ENCODE measurements at regions not wholly inside any gene's neighbourhood (a gene's known extent, or its start where the extent isn't known, plus 50 kb on each side); places are given as distances from the start of the nearest gene placed in this dataset.

- H3K36me3 ChIP-seq: no peaks in the 10 kb centered on the region
- DNase-seq (ENCODE audit: low spot score in 2 of 2): no peak
- TF ChIP-seq CTCF (IDR thresholded peaks at IDR 0.05) (no peak), POLR2A (IDR thresholded peaks at IDR 0.05) (no peak), EP300 (IDR thresholded peaks at IDR 0.05) (no peak)
These were observed 225.9 kb downstream of the OLFM4 start for GRCh38 chr13:53254500-53254899.

GRCh38 chr13:53255795-53256194 lies 227.2 kb downstream of the OLFM4 start:
- Histone ChIP-seq H3K36me3 (no peaks in the 10 kb centered on the region), H3K4me1 (no peaks in the 10 kb centered on the region), H3K9me3 (no peaks in the 10 kb centered on the region), H3K27ac (no peak overlapping the region), H3K27me3 (no peaks in the 10 kb centered on the region), H3K4me3 (no peak overlapping the region)
- DNase-seq (ENCODE audit: low spot score in 2 of 2): no peak
- 82 to 85% methylated on average over 5 of the region's 5 CpGs for WGBS, 2 donors
- TF ChIP-seq CTCF (IDR thresholded peaks at IDR 0.05) (no peak), EP300 (IDR thresholded peaks at IDR 0.05) (no peak), POLR2A (IDR thresholded peaks at IDR 0.05) (no peak)

More at GRCh38 chr13:53254500-53254899, 225.9 kb downstream of the OLFM4 start:
- WGBS, 2 donors: 34 to 53% methylated on average over 4 of the region's 4 CpGs
- Histone ChIP-seq H3K4me1 (no peaks in the 10 kb centered on the region), H3K27me3 (no peaks in the 10 kb centered on the region), H3K27ac (no peak overlapping the region), H3K9me3 (no peaks in the 10 kb centered on the region), H3K4me3 (no peak overlapping the region)

GRCh38 chr13:53260594-53260993 lies 232.0 kb downstream of the OLFM4 start:
- no peak overlapping the region for H3K4me3 ChIP-seq
- TF ChIP-seq POLR2A (IDR thresholded peaks at IDR 0.05) (no peak), CTCF (IDR thresholded peaks at IDR 0.05) (no peak), EP300 (IDR thresholded peaks at IDR 0.05) (no peak)
- WGBS, 2 donors: 75 to 80% methylated on average over 8 of the region's 8 CpGs

GRCh38 chr13:53264751-53265385 lies 236.3 kb downstream of the OLFM4 start:
- Histone ChIP-seq H3K36me3 (no peaks in the 10 kb centered on the region), H3K27me3 (no peaks in the 10 kb centered on the region), H3K9me3 (no peaks in the 10 kb centered on the region), H3K4me3 (no peak overlapping the region), H3K27ac (no peak overlapping the region), H3K4me1 (no peaks in the 10 kb centered on the region)
- TF ChIP-seq EP300 (IDR thresholded peaks at IDR 0.05): no peak
- TF ChIP-seq POLR2A (IDR thresholded peaks at IDR 0.05): no peak
- no peak for TF ChIP-seq CTCF (IDR thresholded peaks at IDR 0.05)
- DNase-seq (ENCODE audit: low spot score in 2 of 2): no peak

More at GRCh38 chr13:53260594-53260993, 232.0 kb downstream of the OLFM4 start:
- H3K36me3 ChIP-seq: no peaks in the 10 kb centered on the region
- no peak for DNase-seq (ENCODE audit: low spot score in 2 of 2)
- H3K27ac ChIP-seq: no peak overlapping the region
- H3K27me3 ChIP-seq: no peaks in the 10 kb centered on the region
- H3K9me3 ChIP-seq: no peaks in the 10 kb centered on the region
- no peaks in the 10 kb centered on the region for H3K4me1 ChIP-seq

- Histone ChIP-seq H3K36me3 (no peaks in the 10 kb centered on the region), H3K4me1 (no peaks in the 10 kb centered on the region), H3K27ac (no peak overlapping the region), H3K27me3 (no peaks in the 10 kb centered on the region), H3K9me3 (no peaks in the 10 kb centered on the region), H3K4me3 (no peak overlapping the region)
- TF ChIP-seq POLR2A (IDR thresholded peaks at IDR 0.05): no peak
- TF ChIP-seq EP300 (IDR thresholded peaks at IDR 0.05): no peak
- TF ChIP-seq CTCF (IDR thresholded peaks at IDR 0.05): no peak
- WGBS, 2 donors: 83 to 86% methylated on average over 4 of the region's 4 CpGs
- no peak for DNase-seq (ENCODE audit: low spot score in 2 of 2)
These were observed 238.1 kb downstream of the OLFM4 start for GRCh38 chr13:53266757-53267156.

Data from tibial nerve (tissue), 4 donors.